Keratinocyte (primary cell): ENCODE measurements at regions not wholly inside any gene's neighbourhood (a gene's known extent, or its start where the extent isn't known, plus 50 kb on each side); places are given as distances from the start of the nearest gene placed in this dataset.

Source experiments
- DNase-seq: peaks from one replicate; pipeline ENCODE4 v3.0.0-alpha.2; 2011; ENCODE audit warnings: low read depth, missing footprints, low spot score
- FAIRE-seq: peaks from 2 replicates; lab custom pipeline; 2011; peaks lifted over from hg19 to GRCh38; lab: Jason Lieb, UNC
- H2AFZ ChIP-seq: 2 replicates; pipeline ENCODE4 v1.6.0; 2012; ENCODE audit warnings: low read length, control low read depth, inconsistent platforms; ENCODE audit not compliant: control insufficient read depth
- H3K27ac ChIP-seq: 2 replicates; pipeline ENCODE4 v1.5.1; 2011; ENCODE audit warnings: low read length; ENCODE audit not compliant: control insufficient read depth, insufficient read depth
- H3K27me3 ChIP-seq: 3 replicates; pipeline ENCODE4 v1.6.0; 2011; ENCODE audit warnings: low read length; ENCODE audit not compliant: control insufficient read depth, insufficient read depth; ENCODE audit errors: extremely low read depth
- H3K36me3 ChIP-seq, 2 experiments: 2 replicates in 1 of 2; 3 replicates in 1 of 2; pipeline ENCODE4 v1.5.1; 2011; ENCODE audit warnings: low read length in 2 of 2, mild to moderate bottlenecking in 1 of 2; ENCODE audit not compliant: control insufficient read depth in 2 of 2, insufficient read depth in 2 of 2; ENCODE audit errors: extremely low read depth in 1 of 2
- H3K4me1 ChIP-seq: 3 replicates; pipeline ENCODE4 v1.5.1; 2011; ENCODE audit warnings: low read length; ENCODE audit not compliant: control insufficient read depth, insufficient read depth; ENCODE audit errors: extremely low read depth
- H3K4me2 ChIP-seq: 3 replicates; pipeline ENCODE4 v1.6.0; 2011; ENCODE audit warnings: low read depth, low read length; ENCODE audit not compliant: control insufficient read depth, insufficient read depth; ENCODE audit errors: extremely low read depth
- H3K4me3 ChIP-seq, 3 experiments: fragments of 200-600 bp in 1 of 3; sonication (generic) in 1 of 3; 2 replicates in 2 of 3; 3 replicates in 1 of 3; pipeline ENCODE4 v1.5.1; 2011 to 2016; ENCODE audit warnings: low read length in 3 of 3, mild to moderate bottlenecking in 3 of 3, control low read depth in 2 of 3, inconsistent platforms in 1 of 3, low read depth in 1 of 3, mixed read lengths in 1 of 3, mixed run types in 1 of 3, moderate library complexity in 1 of 3; ENCODE audit not compliant: control insufficient read depth in 2 of 3, insufficient read depth in 2 of 3; ENCODE audit errors: extremely low read depth in 1 of 3
- H3K79me2 ChIP-seq: 2 replicates; pipeline ENCODE4 v1.6.0; 2012; ENCODE audit warnings: low read length; ENCODE audit not compliant: control insufficient read depth, insufficient read depth
- H3K9ac ChIP-seq: 3 replicates; pipeline ENCODE4 v1.6.0; 2011; ENCODE audit warnings: low read length; ENCODE audit not compliant: control insufficient read depth, insufficient read depth; ENCODE audit errors: extremely low read depth
- H3K9me1 ChIP-seq: 3 replicates; pipeline ENCODE4 v1.6.0; 2011; ENCODE audit warnings: low read length; ENCODE audit not compliant: control insufficient read depth, insufficient read depth; ENCODE audit errors: extremely low read depth
- H3K9me3 ChIP-seq: 2 replicates; pipeline ENCODE4 v1.5.1; 2012; ENCODE audit warnings: low read depth, low read length; ENCODE audit not compliant: control insufficient read depth
- H4K20me1 ChIP-seq: 3 replicates; pipeline ENCODE4 v1.6.0; 2011; ENCODE audit warnings: low read length; ENCODE audit not compliant: control insufficient read depth, insufficient read depth; ENCODE audit errors: extremely low read depth
- EZH2 ChIP-seq: IDR thresholded peaks from one replicate; pipeline ENCODE4 v1.6.1; 2012; ENCODE audit warnings: inconsistent platforms, mild to moderate bottlenecking, low read length, moderate library complexity
- dilution Hi-C: fragments of 300-500 bp; cut with MboI; formaldehyde crosslinking; loops from one replicate; pipeline ENCODE4 v1.7.0; 2020; ENCODE audit warnings: low sequenced_read_pairs; ENCODE audit not compliant: extremely low pct_ligation_motif_present
- TF ChIP-seq, protein P1 (sequence below), 3 experiments: IDR thresholded peaks in 1 of 3; conservative IDR thresholded peaks in 1 of 3; optimal IDR thresholded peaks in 1 of 3; 2 replicates in 2 of 3; 3 replicates in 1 of 3; pipeline versions ENCODE3 to v1.5.1; 2011; ENCODE audit warnings: low read length in 3 of 3, mild to moderate bottlenecking in 3 of 3, moderate library complexity in 2 of 3, control low read depth in 1 of 3, inconsistent platforms in 1 of 3; ENCODE audit not compliant: insufficient read depth in 2 of 3; ENCODE audit errors: extremely low read depth in 1 of 3

DNA sequence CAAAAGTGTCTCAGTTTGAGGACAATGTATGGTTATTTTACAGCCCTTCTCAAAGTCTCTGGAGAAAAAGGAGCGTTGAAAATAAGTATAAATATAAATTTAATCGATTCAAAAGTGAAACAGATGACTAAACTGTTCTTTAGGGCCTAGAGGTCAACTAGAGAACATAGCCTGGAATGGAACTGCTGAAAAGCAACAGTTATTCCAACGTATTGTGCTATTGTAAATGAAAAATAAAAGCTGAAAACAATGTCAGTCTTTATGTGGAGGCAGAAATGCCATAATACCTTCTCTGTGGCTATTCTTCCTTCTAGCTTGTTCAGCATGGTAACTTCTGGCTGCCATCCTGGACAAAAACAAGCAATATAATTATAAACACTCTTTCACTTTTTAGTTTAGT, 362.5 kb downstream of the ARL4A start:
- H4K20me1 ChIP-seq, result no peaks in the 10 kb centered on the region
- H3K9me3 ChIP-seq, result no peaks in the 10 kb centered on the region
- no peaks in the 10 kb centered on the region for H3K36me3 ChIP-seq
- H3K4me3 ChIP-seq, result no peak overlapping the region
- H3K27ac ChIP-seq, result no peak overlapping the region
- H3K9me1 ChIP-seq, result no peaks in the 10 kb centered on the region
- no peak overlapping the region for H3K4me2 ChIP-seq
- DNase-seq, result no peak
- dilution Hi-C loops, result no loop called here
- no peak for FAIRE-seq
- H3K4me1 ChIP-seq, result peaks cover 5% of the 10 kb centered on the region
- H3K79me2 ChIP-seq, result no peaks in the 10 kb centered on the region
- H3K9ac ChIP-seq, result no peak overlapping the region
- no peaks in the 10 kb centered on the region for H3K27me3 ChIP-seq
- peak overlapping the region; percentile 28 for H2AFZ ChIP-seq
- TF ChIP-seq, protein P1, sequence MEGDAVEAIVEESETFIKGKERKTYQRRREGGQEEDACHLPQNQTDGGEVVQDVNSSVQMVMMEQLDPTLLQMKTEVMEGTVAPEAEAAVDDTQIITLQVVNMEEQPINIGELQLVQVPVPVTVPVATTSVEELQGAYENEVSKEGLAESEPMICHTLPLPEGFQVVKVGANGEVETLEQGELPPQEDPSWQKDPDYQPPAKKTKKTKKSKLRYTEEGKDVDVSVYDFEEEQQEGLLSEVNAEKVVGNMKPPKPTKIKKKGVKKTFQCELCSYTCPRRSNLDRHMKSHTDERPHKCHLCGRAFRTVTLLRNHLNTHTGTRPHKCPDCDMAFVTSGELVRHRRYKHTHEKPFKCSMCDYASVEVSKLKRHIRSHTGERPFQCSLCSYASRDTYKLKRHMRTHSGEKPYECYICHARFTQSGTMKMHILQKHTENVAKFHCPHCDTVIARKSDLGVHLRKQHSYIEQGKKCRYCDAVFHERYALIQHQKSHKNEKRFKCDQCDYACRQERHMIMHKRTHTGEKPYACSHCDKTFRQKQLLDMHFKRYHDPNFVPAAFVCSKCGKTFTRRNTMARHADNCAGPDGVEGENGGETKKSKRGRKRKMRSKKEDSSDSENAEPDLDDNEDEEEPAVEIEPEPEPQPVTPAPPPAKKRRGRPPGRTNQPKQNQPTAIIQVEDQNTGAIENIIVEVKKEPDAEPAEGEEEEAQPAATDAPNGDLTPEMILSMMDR (optimal IDR thresholded peaks at IDR 0.05 in 1 of 3, IDR thresholded peaks at IDR 0.05 in 1 of 3, conservative IDR thresholded peaks at IDR 0.05 in 1 of 3; ENCODE audit: extremely low read depth in 1 of 3, insufficient read depth in 2 of 3, low read length in 3 of 3), result no peak
- no peak for TF ChIP-seq EZH2

DNA sequence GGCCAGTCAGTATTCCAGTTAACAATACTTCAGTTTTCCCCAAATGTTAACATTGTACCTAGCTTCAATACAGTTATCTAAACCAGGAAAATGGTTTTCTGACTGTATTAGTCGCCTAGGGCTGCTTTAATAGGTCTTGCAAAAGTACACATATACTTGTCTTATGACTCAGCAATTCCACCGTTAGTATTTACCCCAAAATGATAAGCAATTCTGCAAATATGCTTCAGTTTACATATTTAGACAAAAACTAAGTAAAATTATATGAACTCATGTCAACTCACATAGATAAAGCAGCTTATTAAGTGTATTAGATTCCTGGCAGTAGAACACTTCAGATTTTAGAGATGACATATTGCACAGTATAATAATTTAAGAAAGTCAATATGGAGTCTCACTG, 363.3 kb downstream of the ARL4A start:
- no peaks in the 10 kb centered on the region for H3K36me3 ChIP-seq
- H3K4me3 ChIP-seq, result no peak overlapping the region
- no peaks in the 10 kb centered on the region for H3K9me1 ChIP-seq
- H3K27ac ChIP-seq, result no peak overlapping the region
- no peaks in the 10 kb centered on the region for H3K27me3 ChIP-seq
- H3K4me1 ChIP-seq, result peaks cover 5% of the 10 kb centered on the region
- no peak overlapping the region for H2AFZ ChIP-seq
- DNase-seq, result no peak
- H3K9ac ChIP-seq, result no peak overlapping the region
- no peaks in the 10 kb centered on the region for H3K79me2 ChIP-seq
- H3K9me3 ChIP-seq, result no peaks in the 10 kb centered on the region
- H4K20me1 ChIP-seq, result no peaks in the 10 kb centered on the region
- peak; percentile 20 for FAIRE-seq
- no peak for TF ChIP-seq EZH2
- TF ChIP-seq, protein P1 (optimal IDR thresholded peaks at IDR 0.05 in 1 of 3, IDR thresholded peaks at IDR 0.05 in 1 of 3, conservative IDR thresholded peaks at IDR 0.05 in 1 of 3; ENCODE audit: extremely low read depth in 1 of 3, insufficient read depth in 2 of 3, low read length in 3 of 3), result no peak
- no peak overlapping the region for H3K4me2 ChIP-seq
- dilution Hi-C loops, result no loop called here
